ENCODE measurements at regions not wholly inside any gene's neighbourhood (a gene's known extent, or its start where the extent isn't known, plus 50 kb on each side); places are given as distances from the start of the nearest gene placed in this dataset.
"Not testable (repeated sequence)": the region's sequence is repeated elsewhere in the genome, so short reads cannot be mapped to it uniquely, and the experiment has no call there.

DNA sequence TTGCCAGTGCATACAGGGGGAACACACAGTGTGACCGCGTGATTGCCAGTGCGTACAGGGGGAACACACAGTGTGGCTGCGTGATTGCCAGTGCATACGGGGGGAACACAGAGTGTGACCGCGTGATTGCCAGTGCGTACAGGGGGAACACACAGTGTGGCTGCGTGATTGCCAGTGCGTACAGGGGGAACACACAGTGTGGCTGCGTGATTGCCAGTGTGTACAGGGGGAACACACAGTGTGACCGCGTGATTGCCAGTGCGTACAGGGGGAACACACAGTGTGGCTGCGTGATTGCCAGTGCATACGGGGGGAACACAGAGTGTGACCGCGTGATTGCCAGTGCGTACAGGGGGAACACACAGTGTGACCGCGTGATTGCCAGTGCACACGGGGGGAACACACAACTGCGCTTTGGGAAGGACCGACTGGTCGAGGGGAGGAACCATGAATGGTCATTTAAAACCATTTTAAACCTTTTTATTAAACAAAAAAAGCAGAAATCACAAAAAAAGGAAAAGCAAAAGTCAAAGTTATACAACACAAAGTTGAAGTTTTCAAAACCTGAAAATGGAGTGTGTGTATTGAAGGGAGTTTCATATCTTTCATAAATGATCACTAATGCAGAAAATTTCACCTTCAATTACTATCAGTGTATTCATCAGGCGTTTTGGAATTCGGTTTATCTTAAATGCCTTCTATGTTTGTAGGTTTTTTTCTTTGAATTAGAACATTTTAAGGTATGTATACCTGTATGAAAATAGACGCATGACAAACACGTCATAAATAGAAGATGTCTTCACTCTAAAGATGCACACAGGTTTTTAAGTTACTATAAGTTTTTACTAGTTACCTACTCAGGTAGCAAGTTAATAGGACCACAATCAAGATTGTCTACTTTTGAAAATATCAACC, 141.0 kb downstream of the RTP5 start:
- not testable (repeated sequence) for DNase-seq (ENCODE audit: low spot score); H3K27ac ChIP-seq; H3K4me3 ChIP-seq

DNA sequence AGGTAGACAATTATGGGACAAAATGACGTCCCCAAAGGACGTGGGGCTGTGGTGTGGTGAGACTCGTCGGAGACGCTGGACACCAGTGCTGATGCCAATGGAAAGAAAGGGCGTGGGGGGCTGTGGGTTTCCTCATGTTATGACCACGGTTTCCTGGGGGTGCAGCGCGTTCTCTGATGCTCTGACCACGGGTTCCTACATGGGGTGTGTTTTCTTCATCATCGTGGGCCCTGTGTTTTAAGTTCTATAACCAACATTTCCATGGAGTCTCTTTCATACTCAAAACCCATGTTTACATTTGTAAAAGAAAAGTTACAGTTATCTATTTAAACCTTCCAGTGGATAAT, 141.6 kb downstream of the RTP5 start:
- Histone ChIP-seq H3K27ac (no peak overlapping the region), H3K4me3 (no peak overlapping the region)
- peak; percentile 54 for DNase-seq (ENCODE audit: low spot score)
- TF ChIP-seq, protein P1, sequence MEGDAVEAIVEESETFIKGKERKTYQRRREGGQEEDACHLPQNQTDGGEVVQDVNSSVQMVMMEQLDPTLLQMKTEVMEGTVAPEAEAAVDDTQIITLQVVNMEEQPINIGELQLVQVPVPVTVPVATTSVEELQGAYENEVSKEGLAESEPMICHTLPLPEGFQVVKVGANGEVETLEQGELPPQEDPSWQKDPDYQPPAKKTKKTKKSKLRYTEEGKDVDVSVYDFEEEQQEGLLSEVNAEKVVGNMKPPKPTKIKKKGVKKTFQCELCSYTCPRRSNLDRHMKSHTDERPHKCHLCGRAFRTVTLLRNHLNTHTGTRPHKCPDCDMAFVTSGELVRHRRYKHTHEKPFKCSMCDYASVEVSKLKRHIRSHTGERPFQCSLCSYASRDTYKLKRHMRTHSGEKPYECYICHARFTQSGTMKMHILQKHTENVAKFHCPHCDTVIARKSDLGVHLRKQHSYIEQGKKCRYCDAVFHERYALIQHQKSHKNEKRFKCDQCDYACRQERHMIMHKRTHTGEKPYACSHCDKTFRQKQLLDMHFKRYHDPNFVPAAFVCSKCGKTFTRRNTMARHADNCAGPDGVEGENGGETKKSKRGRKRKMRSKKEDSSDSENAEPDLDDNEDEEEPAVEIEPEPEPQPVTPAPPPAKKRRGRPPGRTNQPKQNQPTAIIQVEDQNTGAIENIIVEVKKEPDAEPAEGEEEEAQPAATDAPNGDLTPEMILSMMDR (IDR thresholded peaks at IDR 0.05), result no peak

DNA sequence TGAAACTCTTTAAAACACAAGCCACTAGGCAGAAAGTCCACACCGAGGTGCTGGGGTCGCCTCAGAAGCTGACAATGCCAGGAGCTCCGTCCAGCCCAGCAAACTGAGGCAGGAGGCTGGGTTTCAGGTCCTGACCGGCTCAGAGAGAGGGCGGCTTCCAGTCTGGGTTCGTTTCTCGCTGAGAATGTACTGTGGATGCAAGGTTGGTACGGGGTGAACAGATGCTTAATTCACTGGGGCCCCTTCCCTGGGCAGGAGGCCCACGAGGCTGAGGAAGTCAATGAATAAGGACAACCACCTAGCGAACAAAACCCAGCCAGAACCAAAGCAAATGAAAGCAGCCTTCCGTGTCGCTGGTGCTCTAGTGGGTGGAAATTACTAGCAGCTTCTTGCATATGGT, 142.0 kb downstream of the RTP5 start:
- Histone ChIP-seq H3K27ac (no peak overlapping the region), H3K4me3 (no peak overlapping the region)
- DNase-seq (ENCODE audit: low spot score), result peak; percentile 41
- TF ChIP-seq, protein P1 (IDR thresholded peaks at IDR 0.05), result no peak

DNA sequence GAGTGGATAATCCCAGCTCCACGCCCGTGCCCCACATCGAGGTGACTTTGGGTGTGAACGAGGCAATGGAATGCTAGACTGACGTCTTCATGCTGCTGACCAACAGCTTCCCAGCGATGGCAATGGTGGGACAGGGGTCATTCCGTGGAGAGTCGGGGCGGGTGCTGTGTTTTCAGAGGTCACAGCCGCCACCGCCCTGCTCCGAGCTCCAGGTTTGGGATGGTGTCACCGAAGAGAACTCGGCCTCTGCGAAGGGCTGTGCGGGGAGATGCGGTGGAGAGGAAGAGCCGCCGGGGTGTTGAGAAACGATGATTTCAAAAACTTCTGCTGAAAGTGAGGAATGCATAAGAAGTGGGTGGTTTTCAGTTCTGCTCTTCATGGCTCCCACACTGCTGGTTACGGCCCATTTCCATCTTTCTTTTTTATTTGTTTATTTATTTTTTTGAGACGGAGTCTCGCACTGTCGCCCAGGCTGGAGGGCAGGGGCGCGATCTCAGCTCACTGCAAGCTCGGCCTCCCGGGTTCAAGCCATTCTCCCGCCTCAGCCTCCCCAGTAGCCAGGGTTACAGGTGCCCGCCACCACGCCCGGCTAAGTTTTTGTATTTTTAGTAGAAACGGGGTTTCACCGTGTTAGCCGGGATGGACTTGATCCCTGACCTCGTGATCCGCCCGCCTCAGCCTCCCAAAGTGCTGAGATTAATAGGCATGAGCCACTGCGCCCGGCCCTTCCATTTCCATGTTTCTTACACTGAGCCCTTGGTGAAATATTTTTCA, 142.6 kb downstream of the RTP5 start:
- DNase-seq (ENCODE audit: low spot score), result peak; percentile 64

DNA sequence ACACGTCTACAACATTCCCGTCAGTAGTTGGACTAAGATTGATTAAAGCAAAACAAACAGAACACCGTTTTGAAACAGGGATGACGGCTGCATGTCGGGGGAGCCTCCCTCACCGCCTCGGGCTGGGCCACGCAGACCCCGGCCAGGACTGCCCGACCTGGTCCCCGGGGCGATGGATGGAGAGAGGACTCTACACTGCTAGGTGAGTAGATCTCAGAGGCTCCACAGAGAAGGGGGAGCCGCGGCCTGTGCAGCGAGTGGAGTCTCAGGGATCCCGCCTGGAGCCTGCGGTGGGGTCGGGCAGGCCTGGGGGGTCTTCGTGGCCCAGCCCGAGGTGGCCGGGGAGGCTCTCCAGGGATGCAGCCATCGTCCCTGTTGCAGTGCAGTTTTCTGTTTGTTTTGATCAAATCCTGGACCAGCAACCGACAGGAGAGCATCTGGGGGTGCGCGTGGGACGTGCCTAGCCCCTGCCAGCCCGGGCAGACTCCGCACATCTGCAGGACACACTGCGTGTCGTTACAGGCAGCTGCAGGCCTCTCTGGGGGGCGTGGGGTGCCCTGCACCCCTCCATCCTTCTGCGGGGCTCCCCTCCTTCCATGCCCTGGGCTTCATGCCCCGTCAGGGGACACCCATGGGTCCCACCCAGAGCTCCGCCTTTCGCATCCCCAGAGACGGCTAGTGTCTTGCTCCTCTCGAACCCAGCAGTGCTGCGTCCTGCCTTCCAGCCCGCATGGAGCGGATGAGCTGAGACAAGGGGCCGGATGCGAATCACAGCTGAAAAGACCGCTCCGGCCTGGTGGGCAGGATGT, 143.6 kb downstream of the RTP5 start:
- no peak overlapping the region for H3K27ac ChIP-seq
- peak; percentile 67 for DNase-seq (ENCODE audit: low spot score)
- no peak overlapping the region for H3K4me3 ChIP-seq
- TF ChIP-seq, protein P1 (IDR thresholded peaks at IDR 0.05), result no peak

More for the DNA sequence above, 142.6 kb downstream of the RTP5 start:
- TF ChIP-seq, protein P1 (IDR thresholded peaks at IDR 0.05), result no peak
- Histone ChIP-seq H3K4me3 (no peak overlapping the region), H3K27ac (no peak overlapping the region)

DNA sequence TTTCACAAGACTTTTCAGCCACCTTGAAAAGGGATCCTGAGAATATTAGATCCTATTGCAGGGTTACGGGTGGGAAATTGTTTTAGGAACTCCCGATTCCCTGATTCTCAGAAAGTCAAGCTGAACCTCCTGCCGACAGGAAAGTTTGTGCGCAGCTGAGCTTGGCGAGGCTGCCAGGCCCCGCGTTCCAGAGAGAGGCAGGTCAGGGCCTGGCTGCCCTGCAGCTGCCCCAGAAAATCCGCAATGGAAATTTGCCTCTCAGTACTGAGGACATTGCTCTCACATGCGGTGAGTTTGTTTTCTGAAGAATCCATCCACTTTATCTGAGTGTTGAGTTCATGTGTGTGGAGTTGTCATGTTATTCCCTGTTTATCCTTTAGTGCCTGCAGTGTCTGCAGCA, 144.2 kb downstream of the RTP5 start:
- TF ChIP-seq, protein P1 (IDR thresholded peaks at IDR 0.05), result no peak
- DNase-seq (ENCODE audit: low spot score), result no peak
- Histone ChIP-seq H3K27ac (no peak overlapping the region), H3K4me3 (no peak overlapping the region)
